ENCODE measurements at regions not wholly inside any gene's neighbourhood (a gene's known extent, or its start where the extent isn't known, plus 50 kb on each side); places are given as distances from the start of the nearest gene placed in this dataset.

DNA sequence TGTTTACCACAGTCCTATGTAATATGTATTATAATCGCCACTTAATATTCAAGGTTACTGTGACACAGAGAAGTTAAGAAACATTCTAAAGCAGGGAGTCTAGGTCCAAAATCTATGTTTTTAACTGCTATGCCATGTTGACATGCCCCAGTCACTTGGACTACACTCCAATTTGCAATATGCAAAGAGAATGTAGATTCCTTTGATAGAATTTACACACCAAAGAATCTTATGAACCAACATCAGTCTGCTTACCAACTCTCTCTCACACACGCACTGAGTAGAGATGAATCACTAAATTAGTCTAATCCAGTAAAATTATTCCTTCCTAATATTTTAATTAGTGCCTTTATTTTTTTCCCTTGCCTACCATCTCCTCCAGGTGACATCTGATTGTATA, 266.2 kb downstream of the OLFM3 start:
- TF ChIP-seq, protein P1, sequence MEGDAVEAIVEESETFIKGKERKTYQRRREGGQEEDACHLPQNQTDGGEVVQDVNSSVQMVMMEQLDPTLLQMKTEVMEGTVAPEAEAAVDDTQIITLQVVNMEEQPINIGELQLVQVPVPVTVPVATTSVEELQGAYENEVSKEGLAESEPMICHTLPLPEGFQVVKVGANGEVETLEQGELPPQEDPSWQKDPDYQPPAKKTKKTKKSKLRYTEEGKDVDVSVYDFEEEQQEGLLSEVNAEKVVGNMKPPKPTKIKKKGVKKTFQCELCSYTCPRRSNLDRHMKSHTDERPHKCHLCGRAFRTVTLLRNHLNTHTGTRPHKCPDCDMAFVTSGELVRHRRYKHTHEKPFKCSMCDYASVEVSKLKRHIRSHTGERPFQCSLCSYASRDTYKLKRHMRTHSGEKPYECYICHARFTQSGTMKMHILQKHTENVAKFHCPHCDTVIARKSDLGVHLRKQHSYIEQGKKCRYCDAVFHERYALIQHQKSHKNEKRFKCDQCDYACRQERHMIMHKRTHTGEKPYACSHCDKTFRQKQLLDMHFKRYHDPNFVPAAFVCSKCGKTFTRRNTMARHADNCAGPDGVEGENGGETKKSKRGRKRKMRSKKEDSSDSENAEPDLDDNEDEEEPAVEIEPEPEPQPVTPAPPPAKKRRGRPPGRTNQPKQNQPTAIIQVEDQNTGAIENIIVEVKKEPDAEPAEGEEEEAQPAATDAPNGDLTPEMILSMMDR (IDR thresholded peaks at IDR 0.05) = no peak
- TF ChIP-seq, protein P2, sequence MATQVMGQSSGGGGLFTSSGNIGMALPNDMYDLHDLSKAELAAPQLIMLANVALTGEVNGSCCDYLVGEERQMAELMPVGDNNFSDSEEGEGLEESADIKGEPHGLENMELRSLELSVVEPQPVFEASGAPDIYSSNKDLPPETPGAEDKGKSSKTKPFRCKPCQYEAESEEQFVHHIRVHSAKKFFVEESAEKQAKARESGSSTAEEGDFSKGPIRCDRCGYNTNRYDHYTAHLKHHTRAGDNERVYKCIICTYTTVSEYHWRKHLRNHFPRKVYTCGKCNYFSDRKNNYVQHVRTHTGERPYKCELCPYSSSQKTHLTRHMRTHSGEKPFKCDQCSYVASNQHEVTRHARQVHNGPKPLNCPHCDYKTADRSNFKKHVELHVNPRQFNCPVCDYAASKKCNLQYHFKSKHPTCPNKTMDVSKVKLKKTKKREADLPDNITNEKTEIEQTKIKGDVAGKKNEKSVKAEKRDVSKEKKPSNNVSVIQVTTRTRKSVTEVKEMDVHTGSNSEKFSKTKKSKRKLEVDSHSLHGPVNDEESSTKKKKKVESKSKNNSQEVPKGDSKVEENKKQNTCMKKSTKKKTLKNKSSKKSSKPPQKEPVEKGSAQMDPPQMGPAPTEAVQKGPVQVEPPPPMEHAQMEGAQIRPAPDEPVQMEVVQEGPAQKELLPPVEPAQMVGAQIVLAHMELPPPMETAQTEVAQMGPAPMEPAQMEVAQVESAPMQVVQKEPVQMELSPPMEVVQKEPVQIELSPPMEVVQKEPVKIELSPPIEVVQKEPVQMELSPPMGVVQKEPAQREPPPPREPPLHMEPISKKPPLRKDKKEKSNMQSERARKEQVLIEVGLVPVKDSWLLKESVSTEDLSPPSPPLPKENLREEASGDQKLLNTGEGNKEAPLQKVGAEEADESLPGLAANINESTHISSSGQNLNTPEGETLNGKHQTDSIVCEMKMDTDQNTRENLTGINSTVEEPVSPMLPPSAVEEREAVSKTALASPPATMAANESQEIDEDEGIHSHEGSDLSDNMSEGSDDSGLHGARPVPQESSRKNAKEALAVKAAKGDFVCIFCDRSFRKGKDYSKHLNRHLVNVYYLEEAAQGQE (IDR thresholded peaks at IDR 0.05; ENCODE audit: insufficient read depth in 1 of 2, low read depth in 2 of 2, low read length in 1 of 2) = no peak

Data from Panc1 (cell line).